Psoas muscle (tissue), 7 donors: ENCODE measurements at regions not wholly inside any gene's neighbourhood (a gene's known extent, or its start where the extent isn't known, plus 50 kb on each side); places are given as distances from the start of the nearest gene placed in this dataset.

Experiments used
- ATAC-seq, 4 donors: fragments of 200-7000 bp; cut with Tn5 transposase; one replicate each; pipeline ENCODE4 v1.9.1; 2020; ENCODE audit warnings: moderate library complexity in 3 of 4, mild to moderate bottlenecking in 2 of 4
- DNase-seq, 2 donors: peaks; one replicate each; pipeline ENCODE4 v3.0.0-alpha.2; 2020
- H3K27ac ChIP-seq: fragments of 200-600 bp; one replicate; pipeline ENCODE4 v1.8.0; 2022
- H3K27me3 ChIP-seq, 3 donors: fragments of 200-600 bp in 1 of 3; one replicate each; pipeline versions ENCODE4 v1.6.1 to v1.8.0; 2013 to 2022; ENCODE audit warnings: low read length in 2 of 3, mild to moderate bottlenecking in 2 of 3, moderate library complexity in 1 of 3; ENCODE audit not compliant: insufficient read depth in 3 of 3
- H3K36me3 ChIP-seq, 2 donors: fragments of 200-600 bp in 1 of 2; one replicate each; pipeline versions ENCODE4 v1.6.1 to v1.8.0; 2013 to 2022; ENCODE audit warnings: low read depth in 1 of 2, mild to moderate bottlenecking in 1 of 2, moderate library complexity in 1 of 2; ENCODE audit not compliant: insufficient read depth in 1 of 2
- H3K4me1 ChIP-seq: fragments of 200-600 bp; one replicate; pipeline ENCODE4 v1.8.0; 2022
- H3K4me3 ChIP-seq: fragments of 200-600 bp; one replicate; pipeline ENCODE4 v1.8.0; 2022; ENCODE audit warnings: mild to moderate bottlenecking
- H3K9me3 ChIP-seq: fragments of 200-600 bp; one replicate; pipeline ENCODE4 v1.8.0; 2022
- CTCF ChIP-seq: fragments of 200-600 bp; IDR thresholded peaks from one replicate; pipeline ENCODE4 v1.8.0; 2022; ENCODE audit warnings: antibody characterized with exemption
- WGBS, 3 donors: extraction: QIAGEN DNeasy Blood & Tissue Kit; methylation state at CpG; one replicate each; pipeline versions ENCODE4 v1.1.6 to v1.1.7; 2013; 5-methylcytosine and 5-hydroxymethylcytosine counted together
- intact Hi-C, 2 donors: fragments of 100-400 bp; cut with DNase I; formaldehyde crosslinking; loops; one replicate each; pipeline versions ENCODE4 v1.11.0 to v1.14.2; 2022
- donor health status: healthy with polysubstance abuse.
- donor health status: DM: no; HTN: no; CAD: no; lungs with moderate emphysema.
- donor health status: Bipolar disorder and iron deficiency.
- donor health status: healthy.
- donor health status: DM: yes; HTN: yes; CAD: no.
- donor health status: DM: no; HTN: no; CAD: no.
- donor health status: DM: yes; HTN: yes; CAD: no.

GRCh38 chr2:180717588-180717987, 262.8 kb upstream of the UBE2E3 start:
- H3K9me3 ChIP-seq = peaks cover under 1% of the 10 kb centered on the region
- no peaks in the 10 kb centered on the region for H3K27me3 ChIP-seq
- no peak overlapping the region for H3K4me3 ChIP-seq
- no peak for TF ChIP-seq CTCF
- no peaks in the 10 kb centered on the region for H3K4me1 ChIP-seq
- no peaks in the 10 kb centered on the region for H3K36me3 ChIP-seq
- WGBS, 3 donors = 87 to 91% (median 87%) methylated on average over 3 of the region's 3 CpGs
- H3K27ac ChIP-seq = no peak overlapping the region
- ATAC-seq (no peak), DNase-seq (no peak)
- intact Hi-C loops = no loop called here

- 87 to 90% (median 89%) methylated on average over 4 of the region's 4 CpGs for WGBS, 3 donors
- DNase-seq (no peak), ATAC-seq (no peak)
- Histone ChIP-seq H3K4me3 (no peak overlapping the region), H3K27me3 (no peaks in the 10 kb centered on the region), H3K9me3 (peaks cover 8% of the 10 kb centered on the region), H3K36me3 (no peaks in the 10 kb centered on the region), H3K27ac (no peak overlapping the region), H3K4me1 (no peaks in the 10 kb centered on the region)
- TF ChIP-seq CTCF = no peak
- intact Hi-C loops = no loop called here
Observed at GRCh38 chr2:180716186-180717180, 263.9 kb upstream of the UBE2E3 start.

- ATAC-seq (no peak), DNase-seq (no peak)
- WGBS, 3 donors = 64 to 84% (median 70%) methylated on average over 1 of the region's 1 CpG
- Histone ChIP-seq H3K9me3 (peaks cover 8% of the 10 kb centered on the region), H3K27ac (no peak overlapping the region), H3K36me3 (no peaks in the 10 kb centered on the region), H3K27me3 (no peaks in the 10 kb centered on the region), H3K4me3 (no peak overlapping the region), H3K4me1 (no peaks in the 10 kb centered on the region)
- intact Hi-C loops = no loop called here
- no peak for TF ChIP-seq CTCF
Observed at GRCh38 chr2:180715044-180715443, 265.4 kb upstream of the UBE2E3 start.

GRCh38 chr2:180709392-180710145, 270.8 kb upstream of the UBE2E3 start:
- intact Hi-C loops = no loop called here
- TF ChIP-seq CTCF = no peak
- no peak overlapping the region for H3K4me3 ChIP-seq
- no peak for DNase-seq
- H3K27me3 ChIP-seq = no peaks in the 10 kb centered on the region
- H3K36me3 ChIP-seq = no peaks in the 10 kb centered on the region
- 88 to 92% (median 92%) methylated on average over 5 of the region's 5 CpGs for WGBS, 3 donors
- no peaks in the 10 kb centered on the region for H3K4me1 ChIP-seq
- no peak for ATAC-seq
- no peak overlapping the region for H3K27ac ChIP-seq
- H3K9me3 ChIP-seq = peaks cover 8% of the 10 kb centered on the region
